ENCODE measurements at regions not wholly inside any gene's neighbourhood (a gene's known extent, or its start where the extent isn't known, plus 50 kb on each side); places are given as distances from the start of the nearest gene placed in this dataset.

- DNase-seq (ENCODE audit: low read depth in 2 of 3, low spot score in 1 of 3), result no peak
Measured at GRCh38 chr16:5642011-5642410, 544.4 kb upstream of the EEF2KMT start.

GRCh38 chr16:5640883-5641282, 543.3 kb upstream of the EEF2KMT start:
- DNase-seq (ENCODE audit: low read depth in 2 of 3, low spot score in 1 of 3), result no peak

- no peak for DNase-seq (ENCODE audit: low read depth in 2 of 3, low spot score in 1 of 3)
Measured at GRCh38 chr16:5639531-5639930, 541.9 kb upstream of the EEF2KMT start.

GRCh38 chr16:5635331-5635730, 537.7 kb upstream of the EEF2KMT start:
- DNase-seq (ENCODE audit: low read depth in 2 of 3, low spot score in 1 of 3), result no peak

GRCh38 chr16:5634666-5635180, 537.1 kb upstream of the EEF2KMT start:
- DNase-seq (ENCODE audit: low read depth in 2 of 3, low spot score in 1 of 3), result no peak

GRCh38 chr16:5633845-5634440, 536.3 kb upstream of the EEF2KMT start:
- DNase-seq (ENCODE audit: low read depth in 2 of 3, low spot score in 1 of 3), result no peak

GRCh38 chr16:5622234-5622884, 524.8 kb upstream of the EEF2KMT start:
- DNase-seq (ENCODE audit: low read depth in 2 of 3, low spot score in 1 of 3), result no peak

GRCh38 chr16:5621826-5622225, 524.2 kb upstream of the EEF2KMT start:
- no peak for DNase-seq (ENCODE audit: low read depth in 2 of 3, low spot score in 1 of 3)

GRCh38 chr16:5619304-5619703, 521.7 kb upstream of the EEF2KMT start:
- DNase-seq (ENCODE audit: low read depth in 2 of 3, low spot score in 1 of 3), result no peak

- no peak for DNase-seq (ENCODE audit: low read depth in 2 of 3, low spot score in 1 of 3)
Measured at GRCh38 chr16:5616841-5617240, 519.2 kb upstream of the EEF2KMT start.

GRCh38 chr16:5615868-5616642, 518.5 kb upstream of the EEF2KMT start:
- DNase-seq (ENCODE audit: low read depth in 2 of 3, low spot score in 1 of 3), result peak in 2 of 3 donors; percentile 5 to 24

- no peak for DNase-seq (ENCODE audit: low read depth in 2 of 3, low spot score in 1 of 3)
Measured at GRCh38 chr16:5607169-5607568, 509.6 kb upstream of the EEF2KMT start.

- DNase-seq (ENCODE audit: low read depth in 2 of 3, low spot score in 1 of 3), result no peak
Measured at GRCh38 chr16:5605404-5605803, 507.8 kb upstream of the EEF2KMT start.

GRCh38 chr16:5604770-5605169, 507.2 kb upstream of the EEF2KMT start:
- DNase-seq (ENCODE audit: low read depth in 2 of 3, low spot score in 1 of 3), result no peak

GRCh38 chr16:5603836-5604235, 506.2 kb upstream of the EEF2KMT start:
- no peak for DNase-seq (ENCODE audit: low read depth in 2 of 3, low spot score in 1 of 3)

- DNase-seq (ENCODE audit: low read depth in 2 of 3, low spot score in 1 of 3), result no peak
Measured at GRCh38 chr16:5601957-5602356, 504.4 kb upstream of the EEF2KMT start.

GRCh38 chr16:5598793-5599192, 501.2 kb upstream of the EEF2KMT start:
- no peak for DNase-seq (ENCODE audit: low read depth in 2 of 3, low spot score in 1 of 3)

GRCh38 chr16:5595849-5596248, 498.3 kb upstream of the EEF2KMT start:
- no peak for DNase-seq (ENCODE audit: low read depth in 2 of 3, low spot score in 1 of 3)

- no peak for DNase-seq (ENCODE audit: low read depth in 2 of 3, low spot score in 1 of 3)
Measured at GRCh38 chr16:5590416-5590815, 492.8 kb upstream of the EEF2KMT start.

GRCh38 chr16:5589812-5590373, 492.3 kb upstream of the EEF2KMT start:
- DNase-seq (ENCODE audit: low read depth in 2 of 3, low spot score in 1 of 3), result no peak

- DNase-seq (ENCODE audit: low read depth in 2 of 3, low spot score in 1 of 3), result no peak
Measured at GRCh38 chr16:5584109-5584508, 486.5 kb upstream of the EEF2KMT start.

GRCh38 chr16:5582529-5582928, 484.9 kb upstream of the EEF2KMT start:
- DNase-seq (ENCODE audit: low read depth in 2 of 3, low spot score in 1 of 3), result no peak
